ENCODE measurements at regions not wholly inside any gene's neighbourhood (a gene's known extent, or its start where the extent isn't known, plus 50 kb on each side); places are given as distances from the start of the nearest gene placed in this dataset.
"Not testable (repeated sequence)": the region's sequence is repeated elsewhere in the genome, so short reads cannot be mapped to it uniquely, and the experiment has no call there.

DNA sequence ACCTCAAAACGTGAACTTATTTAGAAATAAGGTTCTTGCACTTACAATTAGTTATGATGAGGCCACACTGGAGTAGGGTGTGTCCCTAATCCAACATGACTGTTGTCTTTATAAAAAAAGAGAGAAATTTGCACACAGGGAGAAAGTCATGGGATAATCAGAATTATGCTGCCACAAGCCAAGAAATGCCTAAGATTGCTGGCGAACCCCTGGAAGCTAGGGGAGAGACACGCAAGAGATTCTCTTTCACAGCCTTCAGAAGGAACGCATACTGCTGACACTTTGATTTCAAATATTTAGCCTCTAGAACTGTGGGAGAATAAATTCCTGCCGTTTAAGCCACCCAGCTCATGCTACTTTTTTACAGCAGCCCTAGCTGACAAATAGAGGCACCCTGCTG, 138.3 kb downstream of the CCDC71L start:
- no peak for DNase-seq

DNA sequence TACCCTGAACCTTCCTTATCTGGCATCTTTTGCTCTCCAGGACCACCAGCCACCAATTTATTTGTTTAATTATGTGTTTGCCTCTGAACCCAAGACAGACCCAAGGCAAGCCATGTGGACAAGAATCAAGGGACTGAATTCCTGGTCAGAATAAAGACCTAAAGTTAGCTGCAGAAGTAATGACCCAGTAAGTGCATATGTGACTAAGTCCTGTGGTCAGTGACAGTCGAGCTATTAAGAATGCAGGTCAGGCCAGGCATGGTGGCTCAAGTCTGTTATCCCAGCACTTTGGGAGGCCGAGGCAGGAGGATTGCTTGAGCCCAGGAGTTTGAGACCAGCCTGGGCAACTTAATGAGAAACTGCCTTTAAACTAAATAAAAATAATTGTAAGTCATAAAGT, 139.4 kb downstream of the CCDC71L start:
- no peak for DNase-seq

DNA sequence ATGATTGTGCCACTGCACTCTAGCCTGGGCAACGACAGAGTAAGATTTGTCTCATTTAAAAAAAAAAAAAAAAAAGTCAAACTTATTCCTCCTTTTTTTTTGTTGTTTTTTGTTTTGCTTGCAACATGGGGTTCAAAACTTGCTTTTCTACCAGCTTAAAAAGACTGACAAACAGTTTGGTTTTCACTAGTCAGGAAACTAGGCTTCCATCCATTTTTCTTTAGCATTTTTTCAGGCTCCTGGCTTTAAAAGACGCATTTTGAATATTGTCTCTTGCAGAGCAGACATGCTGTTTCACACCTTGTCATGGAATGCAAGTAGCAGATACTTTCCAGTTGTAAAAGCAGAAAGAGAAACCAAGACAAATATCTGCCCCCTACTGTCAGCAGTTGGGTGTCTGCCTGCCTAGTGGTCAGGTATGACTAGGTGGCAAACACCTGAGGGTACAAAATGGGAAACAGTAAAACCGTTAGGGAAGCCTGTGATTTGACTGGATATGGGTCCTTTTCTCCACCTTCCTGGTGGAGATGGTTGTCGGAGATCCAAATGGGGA, 139.9 kb downstream of the CCDC71L start:
- no peak for DNase-seq

DNA sequence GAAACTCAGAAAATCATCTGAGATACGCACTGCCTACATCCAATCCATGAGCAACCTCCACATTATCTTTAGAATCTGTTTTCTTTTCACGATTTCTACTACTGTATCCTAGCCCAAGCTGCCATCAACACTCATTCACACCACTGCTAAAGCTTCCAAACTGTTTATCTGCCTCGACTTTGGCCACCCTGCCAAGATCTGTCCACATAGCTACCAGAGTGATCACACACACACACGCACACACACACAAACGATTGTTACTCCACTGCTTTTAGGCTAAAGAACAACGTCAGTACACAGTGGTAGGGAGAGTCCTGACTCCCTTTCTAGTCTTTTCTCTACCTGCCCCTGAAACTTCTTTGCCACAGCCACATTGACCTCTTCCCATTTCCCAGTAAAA, 142.0 kb downstream of the CCDC71L start:
- DNase-seq, result no peak

DNA sequence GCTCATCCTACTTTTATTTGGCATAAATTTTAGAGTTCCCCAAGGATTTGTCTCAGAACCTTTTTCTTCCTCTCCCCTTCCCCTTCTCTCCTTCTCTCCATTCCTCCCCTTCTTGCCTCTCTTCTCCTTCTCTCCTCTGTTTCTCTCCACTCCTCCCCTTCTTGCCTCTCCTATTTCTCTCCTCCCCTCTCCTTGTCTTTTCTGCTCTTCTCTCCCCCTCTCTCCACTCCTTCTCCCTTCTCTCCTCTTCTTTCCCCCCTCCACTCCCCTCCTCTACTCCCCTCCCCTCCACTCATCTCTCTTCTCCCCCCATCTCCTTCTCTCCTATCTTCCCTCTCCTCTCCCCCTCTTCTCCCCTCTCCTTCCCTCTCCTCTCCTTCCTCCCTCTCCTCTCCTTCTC, 142.7 kb downstream of the CCDC71L start:
- DNase-seq, result no peak

DNA sequence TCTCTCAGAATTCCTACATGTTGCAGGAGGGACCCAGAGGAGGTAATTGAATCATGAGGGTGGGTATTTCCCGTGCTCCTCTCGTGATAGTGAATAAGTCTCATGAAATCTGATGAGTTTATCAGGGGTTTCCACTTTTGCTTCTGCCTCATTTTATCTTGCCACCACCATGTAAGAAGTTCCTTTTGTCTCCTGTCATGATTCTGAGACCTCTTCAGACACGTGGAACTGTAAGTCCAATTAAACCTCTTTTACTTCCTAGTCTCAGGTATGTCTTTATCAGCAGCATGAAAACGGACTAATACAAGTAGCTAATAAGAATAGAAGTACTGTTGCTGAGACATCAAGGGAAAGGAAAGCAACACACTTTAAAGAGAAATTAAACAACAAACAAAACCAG, 143.4 kb downstream of the CCDC71L start:
- DNase-seq, result no peak

DNA sequence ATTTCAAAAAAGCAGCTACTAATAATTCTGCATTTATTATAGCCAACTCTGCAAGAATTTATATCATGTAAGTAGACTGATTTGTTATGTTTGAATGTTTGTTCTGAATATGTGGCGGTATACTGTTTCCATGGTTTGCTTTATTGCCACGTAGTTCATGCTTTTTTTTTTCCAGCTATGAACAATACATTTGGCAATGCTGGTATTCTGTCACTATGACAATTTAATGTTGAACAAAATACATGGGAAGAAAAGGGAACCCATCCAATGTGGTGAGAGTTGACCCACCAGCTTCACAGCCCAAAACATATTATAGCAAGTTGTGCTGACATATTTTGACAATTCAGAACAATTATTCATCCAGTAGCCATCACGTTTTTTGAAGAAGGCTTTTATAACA, 145.6 kb downstream of the CCDC71L start:
- no peak for DNase-seq

DNA sequence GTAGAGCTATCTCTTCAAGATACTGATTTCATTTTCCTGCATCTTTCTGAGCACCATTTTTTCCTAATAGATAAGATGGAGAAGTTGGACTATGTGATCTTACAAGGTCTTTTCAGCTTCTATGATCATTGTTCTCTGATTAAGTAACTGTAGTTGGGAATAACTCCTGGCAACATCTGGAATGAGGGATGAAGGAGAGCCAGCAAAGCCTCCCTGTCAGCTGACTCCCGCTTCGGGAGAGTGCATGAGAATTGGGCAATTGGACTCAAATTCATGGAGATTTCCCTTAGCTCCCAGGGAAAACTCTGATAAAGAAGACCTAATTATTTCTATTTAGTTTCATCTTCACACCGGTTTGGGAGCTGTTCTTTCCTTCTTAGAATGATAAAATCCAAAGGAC, 146.1 kb downstream of the CCDC71L start:
- DNase-seq, result no peak

DNA sequence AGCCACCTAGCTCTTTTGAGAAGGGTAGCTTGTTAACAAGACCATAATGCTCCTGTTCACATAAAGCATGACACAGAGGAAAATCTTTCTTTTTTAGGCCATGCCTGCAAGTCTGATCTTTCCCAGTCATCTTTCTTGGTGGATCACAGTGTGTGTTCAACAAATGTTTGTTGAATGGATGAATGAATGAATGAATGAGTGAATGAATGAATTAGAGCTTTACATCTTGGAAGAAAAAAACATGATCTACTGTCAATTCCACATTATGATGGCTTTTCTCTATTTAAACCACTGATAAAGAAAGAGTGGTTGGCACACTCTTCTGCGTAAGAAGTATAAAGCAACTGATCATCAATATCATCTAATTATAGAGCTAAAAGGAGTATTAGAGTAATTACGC, 148.7 kb downstream of the CCDC71L start:
- no peak for DNase-seq

DNA sequence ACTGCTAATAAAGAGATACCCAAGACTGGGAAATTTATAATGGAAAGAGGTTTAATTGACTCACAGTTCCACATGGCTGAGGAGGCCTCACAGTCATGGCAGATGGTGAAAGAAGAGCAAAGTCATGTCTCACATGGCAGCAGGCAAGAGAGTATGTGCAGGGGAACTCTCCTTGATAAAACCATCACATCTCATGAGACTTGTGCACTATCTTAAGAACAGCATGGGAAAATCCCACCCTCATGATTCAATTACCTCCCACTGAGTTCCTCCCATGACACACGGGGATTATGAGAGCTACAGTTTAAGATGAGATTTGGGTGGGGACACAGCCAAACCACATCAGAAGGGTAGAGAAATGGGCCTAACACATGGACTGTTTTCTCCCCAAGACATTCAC, 156.3 kb downstream of the CCDC71L start:
- DNase-seq, result no peak

DNA sequence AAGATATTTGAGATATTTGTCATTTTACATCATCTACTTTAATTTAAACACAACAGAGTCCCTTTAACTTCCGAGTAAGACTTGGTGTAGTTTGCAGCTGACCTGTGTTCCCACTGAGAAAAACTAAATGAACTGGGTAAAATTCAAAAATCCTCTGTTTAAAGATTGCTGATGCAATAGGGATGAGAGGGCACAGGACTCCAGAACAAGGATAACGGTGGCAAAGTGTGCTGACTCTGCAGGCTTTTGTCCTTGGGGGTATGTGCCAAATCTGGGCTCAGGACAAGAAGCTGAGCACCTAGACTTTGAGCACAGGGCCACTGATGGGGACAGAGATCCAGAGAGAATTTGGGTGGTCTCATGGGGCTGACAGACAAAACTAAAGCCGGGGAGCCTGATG, 156.8 kb downstream of the CCDC71L start:
- DNase-seq, result no peak

DNA sequence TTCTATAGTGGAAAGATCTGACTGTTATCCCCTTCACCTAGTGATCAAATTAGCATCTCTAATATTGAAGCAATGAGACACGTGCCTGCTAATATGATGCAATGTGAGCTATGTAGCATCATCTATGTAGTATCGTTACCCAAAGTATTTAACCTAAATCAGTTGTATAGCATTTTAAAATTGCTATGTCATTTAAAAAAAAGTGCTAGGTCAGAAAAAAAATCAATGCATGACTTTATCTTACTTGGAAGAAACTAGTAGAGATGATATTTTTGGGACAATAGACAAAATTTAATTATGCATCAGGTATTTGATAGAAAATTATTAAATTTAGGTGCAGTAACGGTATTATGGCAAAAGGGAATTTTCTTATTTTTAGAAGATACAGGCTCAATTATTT, 157.3 kb downstream of the CCDC71L start:
- DNase-seq, result no peak

DNA sequence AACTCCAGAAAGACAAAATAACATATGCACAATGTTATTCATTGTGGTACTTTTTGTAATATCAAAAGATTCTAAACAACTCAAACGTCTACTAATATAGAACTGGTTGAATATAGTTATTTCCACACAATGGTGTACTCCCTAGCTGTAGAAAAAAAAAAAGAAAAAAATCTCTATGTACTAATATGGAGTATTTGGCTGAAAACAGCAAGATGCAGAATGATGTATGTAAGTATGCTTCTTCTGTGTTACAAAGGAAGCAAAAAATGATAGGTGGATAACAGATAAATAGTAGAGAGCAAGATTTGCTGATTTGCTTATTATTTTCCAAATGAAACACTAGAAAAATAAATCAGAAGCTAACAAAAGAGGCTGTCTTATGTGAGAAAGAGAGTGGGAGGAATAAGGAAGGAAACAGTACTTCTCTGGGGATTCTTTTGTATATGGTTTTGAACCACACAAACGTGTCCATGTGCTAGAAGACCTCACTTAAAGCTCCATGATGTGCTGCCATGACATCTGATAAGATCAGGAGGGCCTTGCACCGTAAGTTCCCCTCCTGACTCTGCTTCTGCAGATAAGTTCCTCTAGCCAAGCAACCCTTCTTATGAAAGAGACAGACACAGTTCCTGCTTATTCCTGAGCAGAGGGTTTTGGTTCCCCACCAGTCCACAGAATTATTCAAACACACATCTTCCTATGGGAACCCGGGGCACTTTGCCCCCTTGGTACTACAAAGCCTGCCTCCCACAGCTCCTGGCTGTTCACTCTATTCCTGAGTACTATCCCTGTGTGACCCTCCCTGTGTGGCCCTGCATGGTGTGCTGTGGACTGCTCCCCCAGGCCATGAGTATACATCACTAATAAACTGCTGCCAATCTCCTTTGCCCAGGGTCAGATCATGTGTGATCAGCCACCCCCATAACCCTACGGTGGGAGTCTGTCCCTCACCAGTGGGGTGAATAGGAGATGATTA, 159.1 kb downstream of the CCDC71L start:
- peak; percentile 36 to 40 for DNase-seq

DNA sequence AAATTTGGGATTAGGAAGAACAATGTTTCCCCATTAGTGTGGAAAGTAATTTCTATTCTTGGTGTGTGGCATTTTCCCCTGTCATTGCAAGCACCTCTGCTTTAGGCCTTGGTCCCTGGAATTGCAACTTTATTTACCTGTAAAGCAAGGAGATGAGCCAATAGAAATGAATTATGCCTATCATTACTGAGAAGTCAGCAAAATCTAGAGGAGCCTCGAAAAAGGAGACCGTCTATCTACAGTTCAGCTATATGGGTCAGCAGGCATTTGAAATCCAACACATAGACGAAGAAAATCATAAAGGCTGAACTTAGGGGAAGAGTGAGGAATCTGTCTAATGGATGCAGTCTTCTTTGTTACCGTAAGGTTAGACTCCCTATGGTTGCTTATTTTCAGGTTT, 161.1 kb downstream of the CCDC71L start:
- DNase-seq, result no peak

DNA sequence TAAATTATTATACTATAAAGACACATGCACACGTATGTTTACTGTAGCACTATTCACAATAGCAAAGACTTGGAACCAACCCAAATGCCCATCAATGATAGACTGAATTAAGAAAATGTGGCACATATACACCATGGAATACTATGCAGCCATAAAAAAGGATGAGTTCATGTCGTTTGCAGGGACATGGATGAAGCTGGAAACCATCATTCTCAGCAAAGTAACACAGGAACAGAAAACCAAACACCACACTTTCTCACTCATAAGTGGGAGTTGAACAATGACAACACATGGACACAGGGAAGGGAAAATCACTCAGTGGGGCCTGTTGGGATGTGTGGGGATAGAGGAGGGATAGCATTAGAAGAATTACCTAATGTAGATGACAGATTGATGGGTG, 163.0 kb downstream of the CCDC71L start:
- DNase-seq, result not testable (repeated sequence)

DNA sequence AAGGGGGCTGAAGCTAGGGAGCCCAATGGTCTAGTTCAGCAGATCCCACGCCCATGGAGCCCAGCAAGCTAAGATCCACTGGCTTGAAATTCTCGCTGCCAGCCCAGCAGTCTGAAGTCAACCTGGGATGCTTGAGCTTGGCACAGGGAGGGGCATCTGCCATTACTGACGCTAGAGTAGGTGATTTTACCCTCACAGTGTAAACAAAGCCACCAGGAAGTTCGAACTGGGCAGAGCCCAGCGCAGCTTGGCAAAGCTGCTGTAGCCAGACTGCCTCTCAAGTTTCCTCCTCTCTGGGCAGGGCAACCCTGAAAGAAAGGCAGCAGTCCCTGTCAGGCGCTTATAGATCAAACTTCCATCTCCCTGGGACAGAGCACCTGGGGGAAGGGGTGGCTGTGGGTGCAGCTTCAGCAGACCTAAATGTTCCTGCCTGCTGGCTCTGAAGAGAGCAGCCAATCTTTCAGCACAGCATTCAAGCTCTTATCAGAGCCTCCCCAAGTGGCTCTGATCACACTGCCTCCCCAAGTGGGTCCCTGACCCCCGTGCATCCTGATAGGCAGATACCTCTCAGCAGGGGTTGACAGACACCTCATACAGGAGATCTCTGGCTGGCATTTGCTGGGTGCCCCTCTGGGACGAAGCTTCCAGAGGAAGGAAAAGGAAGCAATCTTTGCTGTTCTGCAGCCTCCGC, 167.8 kb downstream of the CCDC71L start:
- no peak for DNase-seq

DNA sequence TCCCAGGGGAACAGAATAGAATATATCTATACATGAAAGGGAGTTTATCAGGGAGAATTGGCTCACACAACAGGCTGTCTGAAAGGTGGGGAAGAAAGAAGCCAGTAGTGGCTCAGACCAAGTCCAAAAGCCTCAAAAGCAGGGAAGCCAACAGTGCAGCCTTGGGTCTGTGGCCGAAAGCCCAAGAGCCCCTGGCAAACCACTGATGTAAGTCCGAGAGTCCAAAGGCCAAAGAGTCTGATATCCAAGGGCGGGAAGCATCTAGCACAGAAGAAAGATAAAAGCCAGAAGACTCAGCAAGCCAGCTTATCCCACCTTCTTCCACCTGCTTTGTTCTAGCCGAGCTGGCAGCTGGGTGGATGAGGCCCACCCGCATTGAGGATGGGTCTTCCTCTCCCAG, 172.5 kb downstream of the CCDC71L start:
- no peak for DNase-seq

DNA sequence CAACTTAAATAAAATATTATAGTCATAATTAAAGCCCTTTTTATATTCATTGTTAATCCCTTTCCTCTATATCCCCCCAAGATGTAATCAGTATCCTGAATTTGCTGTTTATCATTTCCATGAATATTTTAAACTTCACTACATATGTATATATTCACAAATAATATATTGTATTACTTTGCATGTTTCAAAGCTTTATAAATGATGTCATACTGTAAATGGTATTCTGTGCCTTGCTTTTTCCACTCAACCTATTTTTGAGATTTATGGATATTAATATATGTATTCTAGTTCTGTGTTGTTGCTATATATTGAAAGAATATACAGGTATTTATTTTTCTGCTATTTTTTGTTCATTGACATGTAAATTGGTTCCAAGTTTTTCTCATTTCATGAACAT, 173.1 kb downstream of the CCDC71L start:
- no peak for DNase-seq

DNA sequence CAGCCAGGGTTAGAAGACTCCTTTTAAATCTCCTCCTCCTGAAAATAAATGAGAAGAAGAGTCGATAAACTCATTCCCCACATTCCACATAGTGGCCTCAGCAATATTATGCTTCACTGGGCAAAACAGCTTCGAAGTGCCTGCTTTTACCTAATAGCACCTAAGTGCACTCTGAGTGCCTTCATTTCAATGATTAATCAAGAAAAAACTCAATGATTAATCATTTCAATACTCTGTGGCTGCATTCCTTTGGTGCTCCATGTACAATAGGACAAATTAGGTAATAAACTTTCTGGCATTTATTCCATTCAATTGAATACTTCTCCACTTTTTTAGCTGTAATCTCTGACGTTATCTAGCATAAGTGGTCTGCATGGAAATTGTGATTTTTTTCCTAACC, 174.6 kb downstream of the CCDC71L start:
- no peak for DNase-seq

DNA sequence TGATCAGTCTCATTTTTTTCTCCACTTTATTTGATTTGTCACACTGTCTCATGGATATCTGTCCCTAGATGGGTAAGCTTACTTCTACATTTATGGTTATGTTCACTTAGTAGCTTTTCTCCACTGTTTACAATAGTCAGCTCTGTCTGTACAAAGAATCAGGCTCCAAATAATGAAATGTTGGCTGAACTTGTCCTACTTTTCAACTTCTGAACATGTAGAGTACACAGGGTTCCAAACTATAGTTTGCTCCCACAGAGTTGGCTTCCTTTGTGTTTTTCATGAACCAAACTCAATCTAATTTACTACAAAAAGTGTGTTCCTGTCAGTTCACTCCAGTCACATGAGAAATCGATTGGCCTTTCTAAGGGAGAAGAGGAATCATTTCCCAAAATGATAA, 175.0 kb downstream of the CCDC71L start:
- DNase-seq, result no peak

DNA sequence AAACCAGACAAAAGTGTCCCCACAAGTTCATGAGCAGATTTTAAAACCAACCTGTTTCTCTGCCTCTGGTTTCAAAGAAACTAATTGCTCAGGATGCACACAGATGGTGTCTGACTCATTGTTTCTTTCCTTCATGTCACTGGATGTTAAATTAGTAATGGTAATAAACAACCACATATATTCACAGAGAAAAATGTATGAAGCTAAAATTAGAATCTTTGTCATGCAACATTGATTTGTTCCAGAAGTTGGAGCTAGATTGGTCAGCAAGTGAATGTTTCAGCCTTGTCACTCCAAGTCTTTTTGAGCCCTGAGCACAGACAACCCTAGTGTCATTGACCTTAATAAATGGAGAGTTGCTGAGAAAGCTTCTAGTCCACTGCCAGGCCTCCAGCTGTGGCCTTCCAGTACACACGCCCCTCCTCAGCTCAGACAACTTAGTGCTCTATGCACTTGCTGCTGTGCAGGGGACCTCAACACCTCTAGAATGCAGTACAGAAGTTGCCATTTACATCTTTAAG, 175.9 kb downstream of the CCDC71L start:
- no peak for DNase-seq

DNA sequence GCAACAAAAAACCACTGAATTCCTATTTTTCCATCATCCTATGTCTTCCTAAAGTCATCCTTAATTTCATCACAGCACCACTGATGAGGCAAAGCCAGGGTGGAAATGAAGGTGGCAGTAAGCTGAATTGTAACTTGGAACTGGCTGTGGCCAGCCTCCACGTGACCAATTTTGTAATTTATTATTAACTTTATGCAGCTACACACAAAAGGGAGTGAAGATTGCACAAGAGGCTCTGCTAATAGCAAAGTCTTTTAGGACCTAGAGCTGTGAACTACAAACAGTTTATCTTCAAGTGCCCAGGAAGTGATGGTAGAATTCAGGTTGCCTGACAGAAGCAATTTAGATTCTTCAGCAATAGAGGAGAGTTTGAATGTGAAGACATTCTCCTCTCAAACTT, 176.4 kb downstream of the CCDC71L start:
- peak; percentile 74 to 89 for DNase-seq

DNA sequence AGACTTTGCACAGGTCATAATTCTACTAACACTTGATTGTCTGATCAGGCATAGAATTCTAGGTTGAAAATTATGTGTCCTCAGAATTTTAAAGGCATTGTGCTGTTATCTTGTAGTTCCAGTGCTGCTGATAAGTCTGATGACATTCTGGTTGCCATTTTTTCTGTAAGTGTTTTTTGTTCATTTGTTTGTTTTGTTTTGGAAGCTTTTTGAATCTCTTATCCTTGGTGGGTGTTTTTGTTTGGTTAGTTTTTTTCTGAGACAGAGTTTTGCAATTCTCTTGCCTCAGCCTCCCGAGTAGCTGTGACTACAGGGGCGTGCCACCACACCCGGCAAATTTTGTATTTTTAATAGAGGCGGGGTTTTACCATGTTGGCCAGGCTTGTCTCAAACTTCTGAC, 178.9 kb downstream of the CCDC71L start:
- no peak for DNase-seq

DNA sequence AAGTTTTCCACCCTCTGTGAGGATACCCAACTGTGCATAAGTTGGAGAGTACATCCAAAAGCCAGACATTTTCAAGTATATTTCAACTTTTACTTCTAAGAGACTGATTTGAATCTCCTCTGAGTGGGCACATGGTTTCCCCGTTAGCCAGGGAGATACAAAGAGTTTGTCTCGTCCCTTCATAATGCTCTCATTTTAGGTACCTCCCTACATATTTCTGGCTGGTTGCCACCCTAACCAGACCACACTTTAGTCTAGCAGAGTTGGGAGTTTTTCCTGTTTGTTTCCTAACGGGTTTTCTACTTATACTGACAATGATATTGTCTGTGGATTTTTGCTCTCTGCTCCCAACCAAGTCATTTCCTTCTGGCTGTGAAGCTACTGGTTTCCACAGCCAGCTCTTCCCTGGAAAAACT, 180.3 kb downstream of the CCDC71L start:
- no peak for DNase-seq

Measured in AML-193 (cell line).